Pancreas (tissue), 10 donors: ENCODE measurements at regions not wholly inside any gene's neighbourhood (a gene's known extent, or its start where the extent isn't known, plus 50 kb on each side); places are given as distances from the start of the nearest gene placed in this dataset.

ENCODE experiments used
- ATAC-seq, 4 donors: fragments of 200-7000 bp; cut with Tn5 transposase; one replicate each; pipeline versions ENCODE4 v1.8.0 to v1.9.1; 2020; ENCODE audit warnings: mild to moderate bottlenecking in 4 of 4, moderate library complexity in 4 of 4
- DNase-seq, 6 donors: peaks; one replicate each; pipeline ENCODE4 v3.0.0-alpha.2; 2020
- FAIRE-seq: peaks from 2 replicates; lab custom pipeline; 2012; peaks lifted over from hg19 to GRCh38; lab: Jason Lieb, UNC
- H3K27ac ChIP-seq, 4 donors: fragments of 200-600 bp; sonication (generic); 1 replicate in 3 of 4; 2 replicates in 1 of 4; pipeline versions ENCODE4 v1.5.0 to v1.8.0; 2020
- H3K27me3 ChIP-seq, 4 donors: fragments of 200-600 bp; one replicate each; pipeline ENCODE4 v1.8.0; 2021
- H3K36me3 ChIP-seq, 3 donors: fragments of 200-600 bp; sonication (generic) in 1 of 3; one replicate each; pipeline versions ENCODE4 v1.5.0 to v1.8.0; 2020 to 2021
- H3K4me1 ChIP-seq, 3 donors: fragments of 200-600 bp; one replicate each; pipeline ENCODE4 v1.8.0; 2021
- H3K4me3 ChIP-seq, 4 donors: fragments of 200-600 bp; sonication (generic) in 2 of 4; one replicate each; pipeline versions ENCODE4 v1.5.0 to v1.8.0; 2020 to 2021
- H3K9me3 ChIP-seq, 4 donors: fragments of 200-600 bp; one replicate each; pipeline ENCODE4 v1.8.0; 2021
- CTCF ChIP-seq, 4 donors: fragments of 200-600 bp; sonication (generic) in 3 of 4; IDR thresholded peaks; one replicate each; pipeline versions ENCODE4 v1.5.0 to v1.8.0; 2021; ENCODE audit warnings: antibody characterized with exemption in 4 of 4
- whole genome bisulfite sequencing, 2 donors: extraction: QIAGEN DNeasy Blood & Tissue Kit; methylation state at CpG; one replicate each; pipeline ENCODE4 v1.1.7; 2013; 5-methylcytosine and 5-hydroxymethylcytosine counted together
- intact Hi-C, 3 donors: fragments of 100-400 bp; cut with DNase I; formaldehyde crosslinking; loops; one replicate each; pipeline versions ENCODE4 v1.11.1 to v1.14.2; 2022
- donor health status: healthy with polysubstance abuse.
- donor health status: DM: no; HTN: no; CAD: no; lungs with moderate emphysema.
- donor health status: DM: no; HTN: no; CAD: no.
- donor health status: control.
- donor health status: control.
- donor health status: Bipolar disorder and iron deficiency.
- donor health status: DM: yes; HTN: yes; CAD: no.
- donor health status: DM: no; HTN: no; CAD: no.
- donor health status: DM: no; HTN: no; CAD: no.
- donor health status: DM: yes; HTN: yes; CAD: no.

- no peaks in the 10 kb centered on the region for H3K9me3 ChIP-seq
- TF ChIP-seq CTCF (IDR thresholded peaks at IDR 0.05) = no peak
- H3K27me3 ChIP-seq = no peaks in the 10 kb centered on the region
- H3K27ac ChIP-seq = no peak overlapping the region
- intact Hi-C loops = no loop called here
- no peaks in the 10 kb centered on the region for H3K4me1 ChIP-seq
- DNase-seq (no peak), FAIRE-seq (no peak), ATAC-seq (no peak)
- WGBS, 2 donors = 65 to 67% methylated on average over 10 of the region's 10 CpGs
- H3K4me3 ChIP-seq = no peak overlapping the region
- no peaks in the 10 kb centered on the region for H3K36me3 ChIP-seq
Measured at GRCh38 chr10:21327289-21327993, 198.0 kb downstream of the SKIDA1 start.

GRCh38 chr10:21326594-21327288, 198.7 kb downstream of the SKIDA1 start:
- H3K36me3 ChIP-seq = no peaks in the 10 kb centered on the region
- no peak overlapping the region for H3K4me3 ChIP-seq
- no peak for ATAC-seq
- no peak for FAIRE-seq
- H3K27ac ChIP-seq = no peak overlapping the region
- H3K4me1 ChIP-seq = no peaks in the 10 kb centered on the region
- DNase-seq = no peak
- TF ChIP-seq CTCF (IDR thresholded peaks at IDR 0.05) = no peak
- H3K9me3 ChIP-seq = no peaks in the 10 kb centered on the region
- WGBS, 2 donors = 84 to 85% methylated on average over 5 of the region's 5 CpGs
- no peaks in the 10 kb centered on the region for H3K27me3 ChIP-seq
- intact Hi-C loops = no loop called here

- no peaks in the 10 kb centered on the region for H3K36me3 ChIP-seq
- WGBS, 2 donors = 74 to 82% methylated on average over 15 of the region's 15 CpGs
- peaks cover 0 to 7% (median 5%) of the 10 kb centered on the region in 3 donors for H3K4me1 ChIP-seq
- H3K27me3 ChIP-seq = no peaks in the 10 kb centered on the region
- H3K4me3 ChIP-seq = no peak overlapping the region
- no peak overlapping the region for H3K27ac ChIP-seq
- intact Hi-C loops = no loop called here
- DNase-seq (no peak), ATAC-seq (no peak), FAIRE-seq (no peak)
- H3K9me3 ChIP-seq = no peaks in the 10 kb centered on the region
- TF ChIP-seq CTCF (IDR thresholded peaks at IDR 0.05) = no peak
Measured at GRCh38 chr10:21318540-21319167, 206.8 kb downstream of the SKIDA1 start.

GRCh38 chr10:21317902-21318301, 207.6 kb downstream of the SKIDA1 start:
- Histone ChIP-seq H3K27me3 (no peaks in the 10 kb centered on the region), H3K4me1 (peaks cover 0 to 7% (median 5%) of the 10 kb centered on the region in 3 donors), H3K4me3 (no peak overlapping the region), H3K9me3 (no peaks in the 10 kb centered on the region), H3K36me3 (no peaks in the 10 kb centered on the region), H3K27ac (no peak overlapping the region)
- 85 to 94% methylated on average over 3 of the region's 3 CpGs for WGBS, 2 donors
- intact Hi-C loops = no loop called here
- no peak for FAIRE-seq
- DNase-seq = no peak
- no peak for TF ChIP-seq CTCF (IDR thresholded peaks at IDR 0.05)
- no peak for ATAC-seq
